ENCODE measurements at regions not wholly inside any gene's neighbourhood (a gene's known extent, or its start where the extent isn't known, plus 50 kb on each side); places are given as distances from the start of the nearest gene placed in this dataset.

GRCh38 chr19:7401694-7402093 lies 53.0 kb downstream of the ARHGEF18 start:
- TF ChIP-seq CTCF (IDR thresholded peaks at IDR 0.05): no peak
- TF ChIP-seq POLR2A (IDR thresholded peaks at IDR 0.05): no peak
